HG03159 (cell line): ENCODE measurements at regions not wholly inside any gene's neighbourhood (a gene's known extent, or its start where the extent isn't known, plus 50 kb on each side); places are given as distances from the start of the nearest gene placed in this dataset.

Experiments used
- ATAC-seq: cut with Tn5 transposase; IDR thresholded peaks from one replicate; pipeline ENCODE4 v1.9.1; 2021; ENCODE audit warnings: mild to moderate bottlenecking, moderate library complexity; ENCODE audit not compliant: unreplicated experiment

DNA sequence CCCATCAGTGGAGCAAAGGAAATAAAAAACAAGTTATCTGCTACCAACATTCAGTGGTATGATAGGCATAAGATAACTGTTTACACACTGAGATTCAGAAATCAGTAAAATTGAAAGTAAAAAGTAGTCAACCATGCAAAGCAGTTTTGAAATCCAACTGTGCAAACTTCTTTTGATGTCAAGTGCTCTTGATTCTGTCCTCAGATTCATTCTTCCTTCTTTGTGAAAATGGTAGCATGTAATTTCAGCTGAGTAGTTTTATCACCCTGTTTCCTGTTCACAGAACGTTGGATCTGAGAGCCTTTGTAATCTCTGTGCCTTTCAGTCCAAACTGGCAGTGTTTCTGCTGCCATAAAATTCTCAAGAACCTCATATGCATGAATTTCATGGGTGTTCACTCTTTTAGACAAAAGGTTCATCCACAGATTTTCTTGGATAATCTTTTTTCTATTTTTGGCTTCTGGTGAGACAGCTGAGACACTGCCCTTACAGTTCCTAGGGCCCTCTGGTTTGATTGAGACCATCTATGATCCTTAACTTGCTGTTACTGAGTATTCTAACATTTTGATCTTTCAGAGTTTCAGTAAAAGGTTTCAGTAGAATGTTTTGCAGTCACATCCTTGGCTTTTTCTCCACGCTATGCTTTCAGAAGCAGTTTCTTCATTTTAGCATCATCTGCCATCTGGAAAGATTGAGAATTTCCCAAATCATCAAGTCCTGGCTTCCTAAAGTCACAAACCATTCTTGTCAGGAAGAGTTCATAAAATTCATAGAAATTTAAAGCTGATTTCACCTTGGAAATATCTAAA, 272.3 kb upstream of the EPHA4 start:
- peak; percentile 65 for ATAC-seq

- no peak for ATAC-seq
These were observed 264.0 kb upstream of the EPHA4 start for GRCh38 chr2:221836095-221836494.

DNA sequence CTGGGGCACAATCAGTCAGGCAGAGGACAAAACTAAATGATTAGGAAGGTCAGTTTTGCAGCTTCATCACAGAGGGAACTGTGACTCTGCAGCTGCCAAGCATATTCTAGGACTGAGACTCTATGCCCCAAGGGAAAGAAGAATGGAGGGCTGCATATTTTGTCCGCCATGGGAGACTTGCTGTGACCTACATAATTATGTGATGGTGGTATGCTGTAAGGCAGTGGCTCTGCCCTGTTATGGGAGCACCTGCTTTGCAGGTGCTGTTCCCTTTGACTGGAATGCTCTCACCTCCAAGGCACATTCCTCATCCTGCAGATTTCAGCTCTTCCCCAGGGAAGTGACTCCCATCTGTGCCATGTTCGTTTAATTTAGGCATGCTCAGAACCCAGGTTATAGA, 261.9 kb upstream of the EPHA4 start:
- no peak for ATAC-seq

DNA sequence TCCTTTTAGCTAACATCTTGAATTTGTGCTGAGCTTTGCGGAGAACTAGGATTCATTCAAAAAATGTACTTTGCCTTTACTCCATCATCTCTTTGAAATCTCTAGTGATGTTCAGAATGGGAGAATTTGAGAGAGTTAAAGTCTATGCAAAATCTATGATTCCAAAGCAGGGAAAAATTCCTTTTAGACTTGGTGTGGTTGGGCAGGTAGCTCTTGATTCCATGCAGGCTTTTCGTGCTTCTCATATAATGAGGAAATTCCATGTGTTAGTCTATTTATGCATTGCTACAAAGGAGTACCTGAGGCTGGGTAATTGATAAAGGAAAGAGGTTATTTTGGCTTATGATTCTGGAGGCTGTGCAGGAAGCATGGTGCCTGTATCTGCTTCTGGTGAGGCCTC, 258.9 kb upstream of the EPHA4 start:
- no peak for ATAC-seq

DNA sequence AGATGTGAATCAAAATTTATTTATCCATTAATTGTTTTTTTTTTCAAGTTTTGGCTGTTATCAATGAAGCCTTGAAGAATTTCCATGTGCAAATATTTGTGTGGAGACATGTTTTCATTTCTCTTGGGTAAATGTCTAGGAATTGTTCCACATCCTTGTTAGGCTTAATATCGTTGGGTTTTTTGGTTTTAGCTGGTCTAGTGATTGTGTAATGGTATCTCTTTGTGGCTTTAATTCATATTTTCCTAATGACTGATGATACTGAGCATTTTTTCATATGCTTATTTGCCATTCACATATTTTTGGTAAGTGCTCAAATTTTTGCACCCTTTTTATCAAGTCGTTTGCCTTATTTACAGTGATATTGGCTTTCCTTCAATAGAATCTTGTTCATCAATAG, 250.3 kb upstream of the EPHA4 start:
- ATAC-seq, result no peak

DNA sequence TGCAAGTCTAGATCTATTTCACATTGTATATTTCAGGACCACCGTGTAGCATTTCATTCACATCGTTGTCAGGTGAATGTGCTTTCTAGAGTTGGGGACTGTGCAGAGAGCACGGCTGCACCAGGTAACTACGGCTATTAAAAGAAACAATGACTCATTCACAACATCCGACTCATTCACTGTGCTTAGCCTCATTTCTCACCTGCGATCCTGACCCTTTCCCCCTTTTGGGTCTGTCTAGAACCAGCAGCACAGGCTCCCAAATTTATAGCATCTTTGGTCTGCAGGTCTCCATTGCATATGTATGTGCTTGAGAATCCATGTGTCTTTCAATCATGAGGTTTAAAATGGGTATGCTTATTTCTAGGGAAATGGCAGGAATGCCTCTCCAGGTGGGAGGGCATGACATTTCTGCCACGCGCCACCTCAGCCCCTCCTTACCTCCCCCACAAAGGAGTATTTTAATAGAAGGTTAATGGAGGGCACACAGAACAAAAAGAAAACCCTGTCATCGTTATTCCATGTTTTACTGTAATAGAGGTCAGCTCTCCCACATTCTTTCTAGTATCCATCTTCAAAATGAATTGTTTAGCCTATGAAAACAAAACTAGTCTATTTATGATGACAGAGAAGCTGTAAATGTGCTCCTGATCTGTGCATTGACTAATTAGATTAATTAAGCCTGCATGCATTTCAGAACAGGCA, 246.7 kb upstream of the EPHA4 start:
- ATAC-seq, result no peak

DNA sequence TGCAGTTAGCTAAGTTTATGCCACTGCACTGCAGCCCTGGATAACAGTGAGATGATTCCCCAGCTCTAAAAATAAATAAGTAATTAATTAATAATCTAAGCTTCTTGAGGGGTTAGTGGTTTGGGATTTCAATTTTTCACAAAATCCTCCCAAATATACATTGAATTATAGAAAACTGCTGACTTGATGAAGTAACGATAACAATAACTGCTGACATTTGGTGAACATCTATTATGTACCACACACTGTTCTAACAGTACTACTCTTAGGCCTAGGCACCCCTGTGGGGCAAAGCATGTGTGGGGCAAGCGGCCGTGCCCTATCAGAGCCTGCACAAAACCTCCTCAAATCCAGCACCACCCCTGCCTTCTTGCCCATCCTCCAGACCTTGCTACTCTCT, 245.8 kb upstream of the EPHA4 start:
- no peak for ATAC-seq

- ATAC-seq, result no peak
These were observed 244.9 kb upstream of the EPHA4 start for GRCh38 chr2:221817052-221817451.

- ATAC-seq, result no peak
These were observed 244.5 kb upstream of the EPHA4 start for GRCh38 chr2:221816566-221816965.

GRCh38 chr2:221810650-221811049, 238.5 kb upstream of the EPHA4 start:
- ATAC-seq, result no peak

- no peak for ATAC-seq
These were observed 238.1 kb upstream of the EPHA4 start for GRCh38 chr2:221810245-221810644.

DNA sequence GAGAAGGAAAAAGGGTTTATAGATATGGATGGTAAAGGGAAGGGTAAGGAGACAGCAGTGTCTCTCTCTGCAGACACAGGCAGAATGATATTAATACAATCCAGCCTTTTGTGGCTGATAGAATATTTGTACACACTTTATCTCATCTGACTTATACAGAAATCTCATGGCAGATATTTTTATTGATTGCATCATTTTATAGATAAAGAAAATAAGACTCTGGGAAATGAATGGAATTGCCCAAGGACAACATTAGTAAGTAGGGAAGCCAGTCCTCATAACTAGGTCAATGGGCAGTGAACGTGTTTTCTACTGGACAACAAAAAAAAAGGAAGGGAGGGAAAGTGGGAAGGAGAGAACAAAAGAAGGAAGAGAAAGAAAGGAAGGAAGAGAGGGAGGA, 236.4 kb upstream of the EPHA4 start:
- no peak for ATAC-seq

GRCh38 chr2:221807706-221808105, 235.6 kb upstream of the EPHA4 start:
- ATAC-seq, result no peak

DNA sequence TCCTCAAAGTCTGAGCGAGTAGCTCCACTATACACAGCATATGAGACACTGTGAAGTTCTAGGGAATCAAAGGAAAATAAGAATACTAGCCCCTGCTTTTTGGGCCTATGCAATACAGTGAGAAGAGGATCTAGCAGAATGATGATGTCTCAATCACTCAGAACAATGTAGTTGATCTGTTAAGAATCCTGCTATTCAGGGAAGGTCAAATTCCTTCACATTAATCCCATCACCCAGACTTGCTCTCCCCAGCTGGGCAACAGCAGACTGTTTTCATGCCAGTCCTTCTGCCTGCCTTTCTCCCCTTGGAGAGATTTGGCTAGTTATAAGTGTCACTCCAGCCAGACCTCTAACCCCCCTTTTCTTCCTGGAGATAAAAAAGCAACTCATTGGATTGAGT, 230.0 kb upstream of the EPHA4 start:
- no peak for ATAC-seq

DNA sequence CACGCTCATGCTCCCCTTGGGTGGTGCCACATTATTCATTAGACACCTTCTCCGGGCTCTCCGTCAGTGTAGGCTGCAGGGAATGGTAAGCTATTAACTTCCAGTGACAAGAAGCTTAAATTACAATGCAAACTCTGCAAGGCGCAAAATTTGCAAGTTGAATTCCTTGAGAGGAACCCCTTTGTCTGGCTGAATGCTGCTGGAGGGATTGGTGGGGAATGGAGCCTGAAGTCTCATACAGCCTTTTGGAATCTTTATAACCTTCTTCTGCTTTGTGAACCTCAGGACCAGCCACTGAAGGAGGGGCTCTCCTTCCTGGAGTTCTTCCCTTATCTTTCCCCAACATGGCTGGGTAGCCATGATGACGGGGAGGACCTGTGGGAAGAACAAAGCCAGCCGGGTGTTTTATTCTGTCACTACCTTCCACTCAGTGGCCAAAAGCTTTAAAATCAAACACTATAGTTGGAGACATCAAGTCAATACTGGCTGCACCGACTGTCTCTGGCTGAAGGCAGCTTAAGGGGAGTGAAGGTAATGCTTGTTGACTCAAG, 220.9 kb upstream of the EPHA4 start:
- ATAC-seq, result no peak

GRCh38 chr2:221791844-221792243, 219.7 kb upstream of the EPHA4 start:
- no peak for ATAC-seq

DNA sequence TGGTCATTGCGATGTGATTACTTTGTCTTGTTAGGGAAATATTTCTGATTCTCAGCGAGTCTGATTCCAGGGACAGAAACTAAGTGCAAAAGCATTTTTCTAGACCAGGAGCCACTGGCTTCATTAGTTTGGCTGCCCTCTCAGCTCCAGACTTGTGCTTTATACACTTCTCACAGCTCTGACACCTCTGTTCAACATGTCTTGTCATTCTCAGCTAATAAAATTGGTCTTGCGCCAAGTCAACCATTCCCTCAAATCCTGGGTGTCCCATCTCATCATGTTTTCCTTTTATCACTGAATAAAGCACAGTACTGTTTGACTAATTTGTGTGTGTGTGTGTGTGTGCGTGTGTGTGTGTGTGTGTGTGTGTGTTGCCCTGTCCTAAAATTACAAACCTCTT, 215.5 kb upstream of the EPHA4 start:
- ATAC-seq, result no peak

DNA sequence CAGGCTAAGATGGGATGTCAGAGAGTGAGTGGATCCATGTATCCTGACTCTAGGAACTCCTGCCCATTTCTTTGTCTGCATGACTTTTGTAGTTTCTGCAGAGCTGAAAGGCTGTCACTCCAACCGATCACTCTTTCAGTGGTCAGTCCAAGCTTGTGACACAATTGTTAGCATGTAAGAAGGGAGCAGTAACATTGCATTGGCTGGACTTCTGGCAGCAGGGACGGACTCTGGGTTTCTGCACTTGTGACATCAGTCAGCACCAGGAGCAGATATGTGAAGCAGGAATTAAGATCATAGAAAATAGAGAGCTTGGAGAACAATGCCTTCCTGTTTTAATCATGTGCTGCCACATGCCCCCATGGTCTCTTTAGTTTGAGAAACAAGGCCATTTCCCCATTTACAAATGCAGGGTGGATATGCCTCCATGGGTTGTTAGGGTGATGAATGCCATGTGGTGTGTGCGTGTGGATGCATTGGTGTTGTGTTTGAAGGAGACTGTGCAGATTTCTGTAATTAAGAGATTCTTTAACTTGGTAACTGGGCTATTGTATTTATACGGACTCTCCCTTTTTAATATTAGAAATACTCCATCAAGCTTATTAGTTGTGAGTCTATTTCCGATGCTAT, 214.3 kb upstream of the EPHA4 start:
- no peak for ATAC-seq

- ATAC-seq, result no peak
These were observed 208.2 kb upstream of the EPHA4 start for GRCh38 chr2:221780281-221780688.

DNA sequence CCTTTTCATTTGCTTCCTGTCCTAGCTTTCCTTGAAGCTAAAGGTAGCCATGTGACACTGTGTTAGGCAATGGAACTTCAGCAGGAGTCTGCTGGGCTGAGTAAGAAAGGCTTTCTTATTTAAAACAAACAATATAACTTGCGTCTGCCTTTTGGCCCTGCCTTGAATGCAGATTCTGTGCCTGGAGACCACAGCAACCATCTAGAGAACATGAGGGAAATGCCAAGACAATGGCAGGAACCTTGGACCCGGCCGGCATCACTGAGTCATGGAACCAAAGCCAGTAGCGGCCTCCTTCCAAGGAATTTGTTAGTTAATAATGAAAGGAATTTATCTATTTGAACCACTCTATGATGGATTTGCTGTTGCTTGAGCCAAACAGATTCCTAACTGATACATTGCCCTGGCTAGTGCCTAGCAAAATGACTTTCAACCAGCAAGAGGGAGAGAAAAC, 207.5 kb upstream of the EPHA4 start:
- no peak for ATAC-seq

DNA sequence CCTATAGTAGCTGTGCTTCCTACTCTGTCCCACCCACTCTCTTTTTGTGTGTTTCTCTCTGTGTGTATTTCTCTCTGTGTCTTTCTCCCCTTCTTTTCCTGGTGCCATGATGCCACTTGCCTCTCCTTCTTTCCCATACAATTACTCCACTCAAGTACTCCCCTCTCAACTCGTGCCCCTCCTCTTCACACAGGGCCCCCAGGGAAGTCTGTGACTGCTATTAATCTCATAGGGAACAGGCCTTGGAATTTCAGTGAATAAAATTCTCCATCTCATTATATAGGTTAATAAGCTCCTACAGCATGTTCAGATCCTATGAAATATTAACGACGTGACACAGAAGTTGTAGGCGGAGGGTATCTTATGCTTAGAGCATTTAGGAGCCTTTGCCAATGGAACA, 205.9 kb upstream of the EPHA4 start:
- ATAC-seq, result no peak

DNA sequence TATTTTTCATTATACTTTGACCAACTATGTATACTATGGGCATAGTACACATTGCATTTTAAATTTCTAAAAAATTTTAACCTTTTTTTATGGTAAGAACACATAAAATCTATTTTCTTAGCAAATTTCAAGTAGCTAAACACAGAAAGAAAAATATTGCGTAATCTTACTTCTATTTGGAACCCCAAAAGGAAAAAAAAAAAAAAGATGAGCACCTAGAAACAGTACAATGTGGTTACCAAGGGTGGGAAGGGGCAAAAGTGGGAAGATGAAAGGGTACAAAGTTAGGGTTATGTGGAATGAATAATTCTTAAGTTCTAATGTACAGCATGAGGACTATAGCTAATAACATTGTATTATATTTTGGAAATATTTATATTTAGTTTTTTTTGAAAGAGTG, 205.0 kb upstream of the EPHA4 start:
- no peak for ATAC-seq
